ENCODE measurements at regions not wholly inside any gene's neighbourhood (a gene's known extent, or its start where the extent isn't known, plus 50 kb on each side); places are given as distances from the start of the nearest gene placed in this dataset.

DNA sequence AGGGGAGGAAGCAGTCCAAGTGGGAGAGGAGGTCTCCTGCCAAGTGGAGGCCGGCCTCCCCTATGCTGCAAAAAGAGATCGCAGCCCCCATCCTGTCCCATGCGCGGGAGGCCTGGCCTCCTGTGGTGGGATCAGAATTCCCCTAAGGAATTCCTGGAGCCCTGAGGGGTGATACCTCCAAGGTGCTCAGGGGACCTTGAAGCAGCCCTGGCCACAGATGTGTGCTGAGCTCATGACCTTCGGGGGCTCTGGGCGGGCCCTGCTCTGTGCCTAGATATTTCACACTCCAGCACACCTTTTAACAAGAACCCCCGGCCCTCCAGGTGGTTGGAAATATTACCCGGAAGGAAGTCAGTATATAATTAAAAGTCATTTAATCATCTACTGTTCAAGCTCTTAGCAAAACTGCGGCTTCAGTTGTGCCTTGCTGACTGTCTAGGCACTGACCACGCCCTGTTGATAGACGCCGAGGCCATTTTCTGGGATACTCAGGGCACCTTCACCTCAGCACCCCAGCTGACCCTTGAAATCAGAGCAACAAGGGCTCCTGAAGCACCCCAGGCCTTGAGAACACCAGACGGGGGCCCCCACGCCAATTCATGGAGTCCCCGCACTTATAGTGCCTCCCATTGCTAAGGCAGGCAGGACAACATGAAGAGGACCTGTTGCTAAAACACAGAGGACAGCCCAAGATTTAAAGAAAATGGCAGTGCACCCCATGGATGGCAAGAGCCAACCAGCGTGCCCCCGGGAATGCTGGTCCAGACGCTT lies 119.1 kb downstream of the NDUFA10 start:
- DNase-seq (ENCODE audit: low read depth), result no peak

DNA sequence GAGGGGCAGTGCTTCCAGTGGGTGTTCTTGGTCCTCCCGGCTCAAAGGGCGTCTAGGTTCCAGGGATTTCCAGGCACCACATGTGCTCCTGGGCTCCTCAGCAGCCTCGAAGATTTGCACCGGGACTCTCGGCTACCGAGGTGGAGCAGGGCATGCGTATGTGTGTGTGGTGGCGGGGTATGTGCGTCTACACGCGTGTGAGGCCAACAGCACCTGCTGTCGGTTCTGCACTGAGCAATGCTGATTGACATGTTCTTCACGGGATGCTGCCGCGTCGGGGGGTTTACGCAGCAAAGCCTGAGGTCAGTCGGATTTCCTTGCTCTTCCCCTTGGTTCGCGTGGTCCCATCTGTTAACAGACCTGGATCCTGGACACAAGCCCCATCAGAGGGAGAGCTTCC lies 119.8 kb downstream of the NDUFA10 start:
- no peak for DNase-seq (ENCODE audit: low read depth)

DNA sequence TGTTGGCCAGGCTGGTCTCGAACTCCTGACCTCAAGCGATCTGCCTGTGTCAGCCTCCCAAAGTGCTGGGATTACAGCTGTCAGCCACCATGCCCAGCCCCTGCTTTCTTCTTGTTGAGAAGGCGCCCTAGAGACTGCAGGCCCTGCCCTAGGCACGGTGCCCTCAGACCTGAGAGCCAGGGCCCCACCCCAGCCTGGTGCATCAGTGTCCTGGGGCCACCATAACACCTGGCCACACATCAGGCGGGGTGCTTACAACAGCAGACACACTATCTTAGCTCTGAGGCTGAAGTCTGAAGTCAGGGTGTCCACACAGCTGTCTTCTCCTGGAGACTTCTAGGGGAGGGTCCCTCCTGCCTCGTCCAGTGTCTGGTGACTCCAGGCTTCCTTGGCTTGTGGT lies 120.6 kb downstream of the NDUFA10 start:
- no peak for DNase-seq (ENCODE audit: low read depth)

DNA sequence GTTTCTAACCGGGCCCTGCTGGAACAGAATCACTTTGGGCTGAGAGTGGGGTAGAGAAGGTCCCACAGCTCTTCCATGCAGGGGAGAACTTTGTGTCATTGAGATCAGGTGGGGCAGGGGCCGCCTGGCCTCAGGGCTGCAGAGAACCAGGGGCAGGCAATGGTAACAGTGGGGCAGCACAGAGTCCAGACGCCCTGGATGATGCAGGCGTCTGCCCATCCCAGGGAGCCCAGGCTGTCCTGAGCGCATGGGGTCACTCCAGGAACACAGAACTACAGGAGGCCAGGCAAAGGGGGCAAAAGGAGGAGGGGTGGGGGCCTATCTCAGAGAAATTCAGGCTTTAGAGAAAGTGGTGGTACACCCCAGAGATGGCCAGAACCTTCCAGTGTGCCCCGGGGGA lies 121.3 kb downstream of the NDUFA10 start:
- no peak for DNase-seq (ENCODE audit: low read depth)

DNA sequence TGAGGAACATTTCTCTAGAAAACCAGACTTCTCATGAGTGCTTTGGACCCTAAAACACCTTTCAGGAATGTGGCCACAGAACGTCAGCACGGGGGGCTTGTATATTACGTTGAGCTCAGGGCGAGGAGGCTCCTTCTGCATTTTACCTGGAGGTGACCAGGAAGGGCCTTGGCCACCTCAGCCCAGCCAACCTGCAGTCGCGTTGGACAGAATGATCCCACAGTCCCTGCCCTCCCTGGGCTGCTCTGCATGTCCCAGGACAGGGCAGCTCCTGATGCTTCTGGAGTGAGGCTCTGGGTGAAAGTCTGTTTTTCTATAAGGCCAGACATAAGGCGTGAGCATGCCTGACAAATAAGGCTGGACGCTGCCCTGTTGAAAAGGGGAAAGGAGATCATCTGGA lies 121.9 kb downstream of the NDUFA10 start:
- DNase-seq (ENCODE audit: low read depth), result no peak

DNA sequence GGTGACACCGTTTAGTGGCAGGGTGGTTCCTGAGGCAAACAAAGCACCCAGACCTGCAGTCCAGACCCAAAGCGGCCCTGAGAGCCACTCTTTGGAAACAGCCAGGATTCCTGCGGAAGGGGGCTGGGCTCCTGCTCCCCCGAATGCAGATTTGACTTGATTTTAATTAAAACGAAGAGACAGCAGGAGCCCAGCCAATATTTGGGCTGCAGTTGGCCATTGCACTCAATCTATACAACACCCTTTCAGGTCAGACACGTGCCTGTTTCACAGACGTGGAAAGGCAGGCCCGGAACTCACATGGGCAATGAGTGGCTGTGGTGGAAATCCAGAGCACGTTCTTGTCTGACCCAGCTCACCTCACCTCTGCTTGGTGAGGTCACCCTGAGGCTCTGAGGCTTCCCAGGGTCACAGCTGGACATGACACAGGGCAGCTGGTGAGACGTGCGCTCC lies 122.4 kb downstream of the NDUFA10 start:
- DNase-seq (ENCODE audit: low read depth), result no peak

DNA sequence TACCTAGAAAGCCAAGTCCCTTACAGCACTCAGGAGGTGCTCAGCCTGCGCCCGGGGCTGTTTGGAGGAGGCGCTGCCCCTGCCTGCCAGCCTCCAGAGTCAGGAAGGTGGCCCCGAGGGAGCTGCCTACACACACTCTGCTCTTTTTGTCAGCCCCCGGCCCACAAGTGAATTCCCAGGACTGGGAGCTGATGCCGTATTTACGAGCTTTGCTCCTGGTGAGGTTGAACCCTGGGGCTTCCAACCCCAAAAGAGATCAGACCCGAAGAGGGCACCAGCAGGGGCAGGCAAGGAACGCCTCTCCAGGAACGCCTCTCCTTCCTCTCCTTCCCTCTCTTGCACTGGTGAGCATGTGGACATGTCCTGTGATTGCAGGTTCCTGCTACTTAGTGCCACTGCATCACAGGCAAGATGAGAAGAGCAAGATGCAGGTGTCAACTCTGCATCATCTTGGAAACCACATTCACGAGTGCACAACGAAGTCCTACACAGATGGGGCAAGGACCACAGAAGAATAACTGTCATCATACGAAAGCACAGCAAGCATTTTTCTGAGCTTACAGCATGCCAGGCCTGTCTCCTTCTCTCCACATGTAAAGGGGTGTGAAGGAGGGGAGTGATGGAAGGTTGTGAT lies 126.7 kb downstream of the NDUFA10 start:
- DNase-seq (ENCODE audit: low read depth), result no peak

DNA sequence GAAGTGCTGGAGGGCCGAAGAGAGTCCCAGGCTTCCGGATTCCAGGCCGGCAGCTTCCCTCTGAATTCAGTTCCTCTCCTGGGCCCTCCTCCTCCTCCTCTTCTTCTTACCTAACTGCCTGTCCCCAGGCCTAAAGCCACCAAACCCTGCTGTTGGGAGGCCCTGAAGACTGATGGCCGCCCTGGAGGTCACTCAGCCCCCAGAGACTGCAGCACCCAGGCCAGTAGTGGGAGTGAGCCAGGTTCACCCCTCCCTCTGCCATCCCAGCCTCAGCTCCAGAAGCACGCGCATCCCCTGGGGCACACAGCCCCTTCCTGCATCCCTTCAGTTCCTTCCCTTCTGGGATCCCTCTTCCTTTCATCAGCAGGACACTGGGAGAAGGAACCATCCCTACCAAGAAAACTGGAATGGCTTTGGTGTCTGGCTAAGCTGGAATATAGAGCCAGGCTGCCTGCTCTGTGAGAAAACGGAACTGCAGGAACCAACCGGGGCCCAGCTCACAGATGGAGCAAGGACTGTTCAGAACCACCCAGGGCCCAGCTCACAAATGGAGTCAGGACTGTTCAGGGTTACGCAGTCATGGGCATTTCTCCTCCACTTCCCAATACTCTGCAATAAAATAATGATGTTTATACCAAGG lies 127.4 kb downstream of the NDUFA10 start:
- DNase-seq (ENCODE audit: low read depth), result no peak

DNA sequence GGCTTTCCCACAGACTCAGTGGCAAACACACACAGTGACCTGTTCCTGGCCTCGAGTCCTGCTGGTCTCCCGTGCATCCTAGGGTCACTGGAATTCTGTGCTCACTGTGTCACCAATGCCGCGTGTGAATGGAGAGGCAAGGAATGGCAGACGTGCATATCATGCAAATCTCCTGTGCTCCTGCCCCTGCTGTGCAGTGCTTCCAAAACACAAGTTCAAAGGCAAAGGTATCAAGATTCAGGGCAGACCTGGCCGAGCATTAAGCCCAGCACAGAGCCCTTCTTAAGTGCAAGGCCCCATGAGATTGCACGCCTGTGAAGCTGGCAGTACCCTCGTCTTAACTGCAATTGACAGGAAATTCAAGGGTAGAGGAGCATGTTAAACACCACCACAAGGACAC lies 129.1 kb downstream of the NDUFA10 start:
- no peak for DNase-seq (ENCODE audit: low read depth)

DNA sequence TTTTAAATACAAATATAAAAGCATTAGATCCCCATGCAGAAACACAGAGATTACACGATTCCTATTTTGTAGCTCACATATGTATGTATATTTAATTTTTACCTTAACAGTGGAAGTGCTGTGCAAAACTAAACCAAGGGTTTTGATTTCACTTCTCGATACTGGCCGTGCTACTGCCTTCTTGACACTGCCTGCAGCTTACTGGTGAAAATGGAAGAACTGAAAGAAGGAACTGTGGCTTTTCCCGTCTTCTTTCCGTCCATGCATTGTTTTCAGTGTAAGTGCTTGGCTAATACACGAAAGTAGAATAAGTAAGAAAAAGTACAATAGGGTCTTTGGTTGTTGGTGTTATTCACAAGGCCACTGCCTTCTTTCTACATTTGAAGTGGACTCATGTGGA lies 129.5 kb downstream of the NDUFA10 start:
- DNase-seq (ENCODE audit: low read depth), result no peak

DNA sequence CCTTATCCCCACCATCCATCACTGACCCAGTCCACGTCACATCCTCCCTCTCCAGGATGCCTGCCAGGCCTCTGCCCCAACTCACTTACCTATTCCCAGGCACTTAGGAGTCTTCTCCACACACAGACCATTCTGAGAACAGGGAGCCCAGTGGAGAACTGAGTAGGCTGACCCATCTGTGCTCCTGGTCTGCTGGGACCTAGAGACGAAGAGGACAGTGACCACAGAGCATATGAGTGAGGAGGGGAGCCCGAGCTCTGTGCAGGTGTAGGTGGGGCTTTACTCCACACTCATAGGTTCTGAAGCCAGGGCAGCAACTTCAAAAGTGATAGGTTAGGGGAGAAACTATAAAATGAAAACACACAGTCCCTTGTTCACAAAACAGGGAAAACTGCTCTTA lies 130.0 kb downstream of the NDUFA10 start:
- DNase-seq (ENCODE audit: low read depth), result no peak

DNA sequence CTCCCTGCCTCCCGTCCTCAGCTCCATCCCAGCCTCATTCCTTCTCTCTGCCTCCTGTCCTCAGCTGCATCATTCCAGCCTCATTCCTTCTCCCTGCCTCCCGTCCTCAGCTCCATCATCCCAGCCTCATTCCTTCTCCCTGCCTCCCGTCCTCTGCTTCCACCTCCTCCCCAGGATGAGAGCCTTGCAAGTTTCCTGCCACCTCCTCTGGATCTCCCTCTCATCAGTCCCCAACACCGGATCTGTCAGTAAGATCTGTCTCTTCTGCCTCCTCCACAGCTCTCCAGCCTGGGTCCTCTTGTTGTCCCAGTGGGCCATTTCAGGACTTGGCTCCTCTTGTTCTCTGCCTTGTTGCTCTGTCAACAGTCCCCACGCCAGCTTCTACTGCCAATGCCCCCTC lies 130.9 kb downstream of the NDUFA10 start:
- DNase-seq (ENCODE audit: low read depth), result no peak

DNA sequence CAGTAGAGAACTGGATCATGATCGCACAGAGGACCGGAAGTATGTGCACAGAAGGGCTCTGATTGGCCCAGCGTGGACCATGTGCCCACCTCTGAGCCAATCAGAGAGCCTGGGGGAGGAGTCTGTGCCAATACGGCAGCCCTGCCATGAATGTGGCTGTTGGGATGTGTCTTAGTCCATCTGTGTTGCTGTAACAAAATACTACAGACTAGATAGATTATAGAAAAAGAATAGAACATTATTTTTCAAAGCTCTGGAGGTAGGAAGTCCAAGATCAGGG lies 132.0 kb downstream of the NDUFA10 start:
- no peak for DNase-seq (ENCODE audit: low read depth)

DNA sequence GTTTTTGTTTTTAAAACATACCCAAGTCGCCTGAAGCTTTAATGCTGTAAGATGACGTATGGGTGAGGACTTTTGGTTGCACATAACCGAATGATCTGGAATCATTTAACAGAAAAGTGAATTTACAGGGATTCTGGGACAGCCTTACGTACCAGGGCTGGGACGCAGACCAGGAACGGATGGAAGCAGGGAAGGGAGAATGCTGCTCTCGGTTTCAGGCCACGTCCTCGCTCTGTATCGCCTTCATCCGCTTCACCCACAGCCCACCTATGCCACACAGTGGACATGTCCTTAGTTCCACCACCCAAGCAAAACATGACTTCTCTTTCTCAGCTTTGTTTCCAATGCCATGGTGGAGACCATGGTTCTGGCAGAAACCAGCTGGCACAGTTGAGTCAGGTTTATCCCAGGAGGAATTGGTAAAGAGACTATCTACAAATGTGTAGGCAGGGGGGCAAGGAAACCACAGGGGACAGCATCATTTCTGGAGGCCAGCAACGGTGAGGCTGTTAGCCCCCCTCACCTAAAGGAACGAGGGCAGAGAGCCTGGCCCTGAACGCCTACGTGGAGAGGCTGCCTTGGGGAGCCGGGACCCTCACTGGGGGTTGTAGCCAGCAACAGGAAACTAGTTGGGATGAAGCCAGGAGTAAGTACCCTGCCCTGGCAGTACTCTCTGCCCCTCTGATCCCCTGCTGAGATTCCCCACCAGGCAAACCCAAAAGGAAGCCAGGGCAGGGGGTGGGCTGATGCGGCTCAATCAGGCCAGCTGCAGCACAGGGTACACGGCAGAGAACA lies 132.5 kb downstream of the NDUFA10 start:
- DNase-seq (ENCODE audit: low read depth), result no peak

DNA sequence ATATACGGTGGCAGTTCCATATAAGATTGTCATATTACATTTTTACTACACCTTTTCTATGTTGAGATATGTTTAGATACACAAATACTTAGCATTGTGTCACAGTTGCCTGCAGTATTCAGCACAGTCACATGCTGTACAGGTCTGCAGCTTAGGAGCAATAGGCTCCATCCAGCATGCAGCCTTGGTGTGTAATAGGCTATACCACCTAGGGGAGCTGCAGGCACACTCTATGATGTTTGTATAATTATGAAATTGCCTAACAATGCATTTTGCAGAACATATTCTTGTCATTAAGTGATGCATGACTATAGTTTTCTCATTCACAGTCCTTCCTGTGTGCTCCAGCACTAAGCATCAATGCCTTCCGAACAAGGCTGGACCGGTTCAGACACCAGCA lies 133.4 kb downstream of the NDUFA10 start:
- no peak for DNase-seq (ENCODE audit: low read depth)

DNA sequence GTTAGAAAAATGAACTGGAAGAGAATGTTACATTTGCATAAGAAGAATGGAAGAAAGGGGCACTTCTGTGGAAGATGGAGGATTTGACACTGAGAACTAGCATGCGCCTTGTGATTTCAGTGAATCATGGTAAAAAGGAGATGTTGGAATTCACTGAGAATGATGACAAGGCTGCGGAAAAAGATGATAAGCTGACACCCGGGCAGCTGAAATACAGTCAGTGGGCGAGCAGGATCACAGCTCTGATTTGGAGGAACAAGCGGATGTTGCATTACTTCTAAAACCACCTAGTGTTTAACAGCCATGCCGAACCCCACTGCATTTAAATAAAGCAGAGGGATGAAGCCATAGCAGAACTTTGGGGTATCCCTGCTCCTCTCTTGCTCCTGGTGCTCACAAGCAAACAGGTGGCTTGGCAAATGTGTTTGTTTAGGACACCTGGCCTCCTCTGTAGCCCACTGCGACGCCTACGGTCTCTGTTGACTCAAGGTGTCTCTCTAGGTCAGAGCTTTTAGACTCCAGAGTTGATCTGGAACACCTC lies 134.9 kb downstream of the NDUFA10 start:
- DNase-seq (ENCODE audit: low read depth), result no peak

DNA sequence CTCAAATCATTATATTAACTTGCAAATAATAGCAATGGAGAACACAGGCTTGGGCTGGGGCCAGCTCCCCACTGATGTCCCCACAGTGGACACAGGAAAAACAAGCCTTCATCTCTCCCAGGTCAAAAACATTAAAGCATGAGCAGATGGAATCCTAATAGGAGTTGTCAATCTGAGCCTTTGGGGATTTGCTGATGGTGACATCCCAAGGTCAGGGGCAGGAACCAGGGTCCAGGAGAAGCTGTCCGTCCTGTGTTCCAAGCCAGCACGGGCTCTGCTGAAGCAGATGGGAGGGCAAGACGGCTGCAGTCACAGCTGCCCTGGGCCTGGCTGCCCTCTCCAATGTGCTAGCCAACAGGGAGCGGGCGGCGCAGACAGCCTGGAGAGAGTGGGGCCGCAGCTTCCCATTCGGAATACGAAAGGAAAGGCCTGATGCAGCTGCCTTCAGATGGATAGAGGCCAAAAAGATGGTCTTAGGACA lies 135.5 kb downstream of the NDUFA10 start:
- no peak for DNase-seq (ENCODE audit: low read depth)

DNA sequence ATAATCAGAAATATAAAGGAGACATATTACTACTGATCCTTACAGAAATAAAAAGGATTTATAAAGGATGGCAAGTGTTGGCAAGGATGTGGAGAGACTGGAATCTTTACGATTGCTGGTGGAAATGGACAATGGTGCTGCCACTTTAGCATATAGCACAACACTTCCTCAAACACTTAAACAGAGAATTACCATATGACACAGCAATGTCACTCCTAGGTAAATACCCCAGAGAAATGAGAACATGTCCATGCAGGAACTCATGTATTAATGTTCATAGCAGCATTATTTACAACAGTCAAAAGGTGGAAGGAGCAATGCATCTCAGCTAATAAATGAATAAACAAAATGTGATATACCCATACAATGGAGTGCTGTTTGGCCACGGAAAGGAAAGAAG lies 137.5 kb downstream of the NDUFA10 start:
- DNase-seq (ENCODE audit: low read depth), result no peak

DNA sequence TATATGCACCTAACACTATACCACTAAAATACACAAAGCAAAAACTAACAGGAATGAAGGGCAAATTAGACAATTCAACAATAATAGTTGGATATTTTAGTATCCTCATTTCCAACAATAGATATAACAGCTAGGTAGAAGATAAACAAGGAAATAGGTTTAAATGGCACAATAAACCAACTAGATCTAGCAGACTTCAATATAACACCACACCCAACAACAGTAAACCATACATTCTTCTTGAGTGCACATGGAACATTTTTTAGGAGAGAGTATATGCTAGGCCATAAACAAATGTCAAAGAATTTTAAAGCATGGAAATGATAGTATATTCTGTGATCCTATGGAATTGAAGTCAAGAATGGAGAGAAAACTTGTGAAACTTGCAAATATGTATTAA lies 138.4 kb downstream of the NDUFA10 start:
- no peak for DNase-seq (ENCODE audit: low read depth)

DNA sequence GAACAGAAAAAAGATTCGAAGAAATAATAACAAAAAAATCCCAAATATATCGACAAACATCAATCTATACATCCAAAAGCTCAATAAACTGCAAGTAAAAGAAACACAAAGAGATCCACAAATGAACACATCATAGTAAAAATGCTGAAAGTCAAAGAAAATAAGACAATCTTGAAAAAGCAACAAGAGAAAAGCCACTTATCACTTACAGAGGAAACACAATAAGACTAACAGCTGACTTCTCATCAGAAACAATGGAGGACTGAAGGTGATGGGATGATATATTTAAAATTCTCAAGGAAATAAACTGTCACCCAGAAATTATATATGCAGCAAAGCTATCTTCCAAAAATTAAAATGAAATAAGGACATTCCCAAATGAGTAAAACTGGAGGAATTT lies 140.3 kb downstream of the NDUFA10 start:
- DNase-seq (ENCODE audit: low read depth), result no peak

DNA sequence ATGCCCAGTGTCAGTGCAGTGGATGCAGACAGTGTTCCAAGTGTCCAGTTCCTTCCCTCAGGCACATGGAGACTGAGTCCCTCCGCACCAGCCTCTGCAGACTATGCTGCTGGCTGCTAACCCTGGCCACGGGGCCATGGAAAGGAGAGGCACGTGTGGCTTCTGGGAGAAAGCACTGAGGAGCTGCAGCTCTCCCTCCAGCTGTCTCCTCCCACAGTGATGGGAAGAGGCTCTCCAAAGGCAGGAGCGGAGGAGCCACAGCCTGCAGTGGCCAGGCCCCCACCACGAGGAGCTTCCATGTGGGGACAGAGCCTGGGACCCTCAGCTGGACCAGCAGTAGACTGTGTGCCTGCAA lies 141.1 kb downstream of the NDUFA10 start:
- no peak for DNase-seq (ENCODE audit: low read depth)

DNA sequence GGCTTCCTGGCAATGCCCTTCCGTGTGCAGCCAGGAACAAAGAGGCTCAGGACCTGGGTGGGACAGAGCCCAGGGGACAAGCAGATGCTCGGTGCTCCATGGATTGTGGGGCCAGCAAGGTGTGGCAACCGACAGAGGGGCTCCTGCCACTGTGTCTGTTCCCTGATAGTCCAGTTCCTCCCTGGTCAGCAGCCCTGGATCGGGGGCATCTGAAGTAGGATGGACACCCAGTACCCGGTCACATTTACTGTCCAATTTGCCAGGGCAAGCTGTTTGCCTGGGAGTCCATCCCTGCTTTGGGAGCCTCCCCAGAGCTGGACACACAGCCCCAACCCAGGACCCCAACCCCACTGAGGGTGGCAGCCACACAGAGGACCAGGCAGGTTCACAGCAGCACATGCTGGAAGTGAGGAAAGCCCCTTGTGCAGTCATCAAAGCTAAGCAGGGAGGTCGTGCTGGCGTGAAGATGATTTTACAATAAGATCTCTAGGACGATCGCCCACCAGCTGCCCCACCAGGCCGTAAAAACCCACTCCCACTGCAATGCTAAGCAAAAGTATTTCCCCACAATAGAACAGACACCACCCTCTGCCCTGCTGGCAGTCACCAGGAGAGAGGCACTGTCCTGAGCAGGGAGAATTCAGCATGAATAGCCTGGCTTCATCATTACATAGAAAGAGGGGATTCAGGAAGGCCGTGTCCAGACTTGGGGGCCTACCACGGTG lies 141.7 kb downstream of the NDUFA10 start:
- DNase-seq (ENCODE audit: low read depth), result no peak
